ENCODE measurements at regions not wholly inside any gene's neighbourhood (a gene's known extent, or its start where the extent isn't known, plus 50 kb on each side); places are given as distances from the start of the nearest gene placed in this dataset.

GRCh38 chr2:39852831-39853230 lies 73.8 kb upstream of the THUMPD2 start:
- DNase-seq: no peak
- Histone ChIP-seq H3K27ac (no peak overlapping the region), H3K36me3 (no peaks in the 10 kb centered on the region), H3K4me1 (ENCODE audit: insufficient read depth) (peaks cover 2% of the 10 kb centered on the region), H3K4me3 (no peak overlapping the region), H3K27me3 (no peaks in the 10 kb centered on the region), H3K9me3 (no peaks in the 10 kb centered on the region)
- TF ChIP-seq POLR2A (IDR thresholded peaks at IDR 0.05) (no peak), CTCF (IDR thresholded peaks at IDR 0.05) (no peak), EP300 (IDR thresholded peaks at IDR 0.05) (no peak)
- WGBS, 3 donors: 67 to 84% (median 73%) methylated on average over 1 of the region's 1 CpG
- intact Hi-C loops (cut with DNase I): no loop called here

- Histone ChIP-seq H3K27ac (no peak overlapping the region), H3K4me3 (no peak overlapping the region), H3K27me3 (no peaks in the 10 kb centered on the region), H3K4me1 (ENCODE audit: insufficient read depth) (peaks cover 2% of the 10 kb centered on the region), H3K9me3 (no peaks in the 10 kb centered on the region), H3K36me3 (no peaks in the 10 kb centered on the region)
- DNase-seq: peak in 1 of 5 donors; percentile 20
- TF ChIP-seq EP300 (IDR thresholded peaks at IDR 0.05) (no peak), POLR2A (IDR thresholded peaks at IDR 0.05) (no peak), CTCF (IDR thresholded peaks at IDR 0.05) (no peak)
- WGBS, 3 donors: 0 to 1% (median 1%) methylated on average over 3 of the region's 3 CpGs
- intact Hi-C loops (cut with DNase I): no loop called here
Observed at GRCh38 chr2:39851651-39852110, 72.6 kb upstream of the THUMPD2 start.

- Histone ChIP-seq H3K9me3 (no peaks in the 10 kb centered on the region), H3K4me1 (ENCODE audit: insufficient read depth) (peaks cover 2% of the 10 kb centered on the region), H3K27ac (no peak overlapping the region), H3K36me3 (no peaks in the 10 kb centered on the region), H3K4me3 (no peak overlapping the region), H3K27me3 (no peaks in the 10 kb centered on the region)
- no peak for DNase-seq
- 12 to 23% (median 15%) methylated on average over 8 of the region's 8 CpGs for WGBS, 3 donors
- intact Hi-C loops (cut with DNase I): no loop called here
- TF ChIP-seq POLR2A (IDR thresholded peaks at IDR 0.05) (no peak), EP300 (IDR thresholded peaks at IDR 0.05) (no peak), CTCF (IDR thresholded peaks at IDR 0.05) (no peak)
Observed at GRCh38 chr2:39851251-39851650, 72.2 kb upstream of the THUMPD2 start.

GRCh38 chr2:39849982-39850526 lies 71.0 kb upstream of the THUMPD2 start:
- Histone ChIP-seq H3K9me3 (no peaks in the 10 kb centered on the region), H3K4me3 (no peak overlapping the region), H3K4me1 (ENCODE audit: insufficient read depth) (peaks cover 2% of the 10 kb centered on the region), H3K27ac (no peak overlapping the region), H3K36me3 (no peaks in the 10 kb centered on the region), H3K27me3 (no peaks in the 10 kb centered on the region)
- no peak for DNase-seq
- WGBS, 3 donors: 73 to 82% (median 75%) methylated on average over 4 of the region's 4 CpGs
- no peak for TF ChIP-seq EP300 (IDR thresholded peaks at IDR 0.05)
- TF ChIP-seq CTCF (IDR thresholded peaks at IDR 0.05): no peak
- no peak for TF ChIP-seq POLR2A (IDR thresholded peaks at IDR 0.05)
- intact Hi-C loops (cut with DNase I): no loop called here

Data from ovary (tissue), 7 donors.